Prostate gland (tissue), 2 donors: ENCODE measurements at regions not wholly inside any gene's neighbourhood (a gene's known extent, or its start where the extent isn't known, plus 50 kb on each side); places are given as distances from the start of the nearest gene placed in this dataset.

Source experiments
- DNase-seq: peaks from one replicate; pipeline ENCODE4 v3.0.0-alpha.2; 2019; ENCODE audit warnings: low spot score
- H3K27ac ChIP-seq, 2 donors: fragments of 200-600 bp; sonication (generic); 2 replicates each; pipeline ENCODE4 v1.5.1; 2017 to 2019
- H3K27me3 ChIP-seq: fragments of 200-600 bp; sonication (generic); replicated peaks from 2 replicates; pipeline ENCODE4 v1.5.1; 2019; ENCODE audit not compliant: insufficient read depth
- H3K36me3 ChIP-seq, 2 donors: fragments of 200-600 bp; sonication (generic); 1 replicate in 1 of 2; 2 replicates in 1 of 2; pipeline versions ENCODE4 v1.5.1 to v1.8.1; 2017 to 2019
- H3K4me1 ChIP-seq: fragments of 200-600 bp; sonication (generic); replicated peaks from 2 replicates; pipeline ENCODE4 v1.5.1; 2019
- H3K4me3 ChIP-seq, 2 donors: fragments of 200-600 bp; sonication (generic); 2 replicates each; pipeline ENCODE4 v1.5.1; 2017 to 2019
- H3K9me3 ChIP-seq: fragments of 200-600 bp; sonication (generic); 2 replicates; pipeline ENCODE4 v1.5.1; 2017
- CTCF ChIP-seq, 4 experiments: fragments of 200-600 bp in 2 of 4; fragments of 450-650 bp in 2 of 4; sonication (generic) in 2 of 4; IDR thresholded peaks; 1 replicate in 3 of 4; 2 replicates in 1 of 4; pipeline ENCODE4 v1.5.1; 2016 to 2019; ENCODE audit warnings: antibody characterized with exemption in 4 of 4, mild to moderate bottlenecking in 2 of 4, moderate library complexity in 2 of 4
- POLR2A ChIP-seq: fragments of 450-650 bp; IDR thresholded peaks from one replicate; pipeline ENCODE4 v1.6.1; 2016; ENCODE audit warnings: antibody characterized with exemption, mild to moderate bottlenecking
- POLR2AphosphoS5 ChIP-seq: sonication (generic); formaldehyde crosslinking; IDR thresholded peaks from one replicate; pipeline ENCODE4 v1.6.1; 2017; ENCODE audit warnings: antibody characterized with exemption
- WGBS: methylation state at CpG from one replicate; pipeline ENCODE4 v1.1.5; 2018; 5-methylcytosine and 5-hydroxymethylcytosine counted together
- intact Hi-C: fragments of 100-400 bp; cut with DNase I; formaldehyde crosslinking; loops from one replicate; pipeline ENCODE4 v1.14.2; 2022

DNA sequence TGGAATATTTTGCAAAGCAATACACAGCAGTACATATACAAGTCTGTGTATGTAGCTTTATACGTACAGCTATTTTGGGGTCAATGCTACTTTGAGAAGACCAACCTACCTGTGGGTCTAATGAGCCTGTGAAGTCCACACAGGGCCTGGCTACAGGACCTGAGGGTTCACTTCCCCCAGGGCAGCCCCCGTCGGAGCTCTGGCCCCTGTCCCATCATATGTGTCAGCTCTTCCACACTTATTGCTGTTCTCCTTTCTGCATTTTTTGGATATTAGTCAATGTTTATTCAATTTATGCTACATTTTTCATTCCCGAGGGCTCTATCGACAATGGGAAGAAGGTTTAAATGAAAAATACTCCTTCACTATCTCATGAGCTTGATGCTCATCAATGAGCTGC lies 1473.6 kb downstream of the BRD1 start:
- H3K9me3 ChIP-seq: no peaks in the 10 kb centered on the region
- TF ChIP-seq POLR2A (no peak), POLR2AphosphoS5 (no peak), CTCF (IDR thresholded peaks at IDR 0.05) (no peak)
- intact Hi-C loops: no loop called here

GRCh38 chr22:48353116-48353947 lies 1474.3 kb downstream of the BRD1 start:
- H3K27ac ChIP-seq: no peak overlapping the region
- no peaks in the 10 kb centered on the region for H3K36me3 ChIP-seq
- DNase-seq: no peak
- no peak overlapping the region for H3K4me3 ChIP-seq
- no peaks in the 10 kb centered on the region for H3K4me1 ChIP-seq
- WGBS: 77% methylated on average over 14 of the region's 14 CpGs
- intact Hi-C loops: no loop called here
- H3K27me3 ChIP-seq: no peaks in the 10 kb centered on the region
- no peaks in the 10 kb centered on the region for H3K9me3 ChIP-seq
- no peak for TF ChIP-seq POLR2AphosphoS5

More for the DNA sequence above, 1473.6 kb downstream of the BRD1 start:
- H3K4me3 ChIP-seq: no peak overlapping the region
- H3K27me3 ChIP-seq: no peaks in the 10 kb centered on the region
- 74% methylated on average over 5 of the region's 5 CpGs for WGBS
- H3K27ac ChIP-seq: no peak overlapping the region
- no peak for DNase-seq
- H3K4me1 ChIP-seq: no peaks in the 10 kb centered on the region
- no peaks in the 10 kb centered on the region for H3K36me3 ChIP-seq

DNA sequence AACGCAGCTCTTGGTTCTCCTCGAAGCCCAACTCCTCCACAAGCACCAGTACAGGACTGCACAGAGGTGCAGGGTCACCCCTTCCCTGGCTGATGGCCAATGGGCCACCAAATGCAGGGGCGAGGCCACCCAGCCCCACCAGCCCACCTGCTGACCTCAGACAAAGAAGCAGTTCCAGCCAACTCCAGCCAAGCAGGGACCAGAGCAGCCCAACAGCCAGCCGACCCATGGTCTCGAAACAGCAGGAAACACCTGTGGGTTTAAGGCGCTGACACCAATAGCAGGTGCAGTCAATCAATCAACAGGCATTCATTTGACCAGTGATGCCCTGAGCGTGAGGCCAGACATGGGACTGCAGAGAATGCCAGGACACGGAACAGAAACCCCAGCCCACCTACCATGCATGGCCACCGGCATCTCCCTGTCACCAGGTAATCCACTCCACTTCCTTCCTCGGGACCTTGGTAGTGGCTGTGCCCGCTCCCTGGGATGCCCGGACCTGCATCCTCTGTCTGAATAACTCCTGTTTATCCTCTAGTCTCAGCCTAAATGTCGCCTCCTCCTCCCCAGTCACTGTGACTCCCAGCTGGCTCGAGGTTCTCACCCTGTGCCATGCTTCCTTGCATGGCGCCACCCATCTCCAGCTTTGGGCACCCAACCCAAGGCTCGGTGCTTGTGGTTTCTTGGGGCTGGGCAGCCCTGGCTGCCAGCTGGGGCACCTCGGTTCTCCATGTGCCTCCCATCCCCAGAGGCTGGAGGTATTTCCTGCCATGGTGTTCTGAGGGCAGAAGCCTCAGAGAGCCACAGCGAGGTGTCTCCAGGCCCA lies 1475.4 kb downstream of the BRD1 start:
- no peaks in the 10 kb centered on the region for H3K4me1 ChIP-seq
- 90% methylated on average over 18 of the region's 18 CpGs for WGBS
- no peak overlapping the region for H3K27ac ChIP-seq
- H3K27me3 ChIP-seq: peaks cover under 1% of the 10 kb centered on the region
- H3K36me3 ChIP-seq: no peaks in the 10 kb centered on the region
- no peak for DNase-seq
- intact Hi-C loops: no loop called here
- TF ChIP-seq POLR2AphosphoS5 (no peak), POLR2A (no peak), CTCF (IDR thresholded peaks at IDR 0.05) (no peak)
- H3K4me3 ChIP-seq: no peak overlapping the region
- no peaks in the 10 kb centered on the region for H3K9me3 ChIP-seq

DNA sequence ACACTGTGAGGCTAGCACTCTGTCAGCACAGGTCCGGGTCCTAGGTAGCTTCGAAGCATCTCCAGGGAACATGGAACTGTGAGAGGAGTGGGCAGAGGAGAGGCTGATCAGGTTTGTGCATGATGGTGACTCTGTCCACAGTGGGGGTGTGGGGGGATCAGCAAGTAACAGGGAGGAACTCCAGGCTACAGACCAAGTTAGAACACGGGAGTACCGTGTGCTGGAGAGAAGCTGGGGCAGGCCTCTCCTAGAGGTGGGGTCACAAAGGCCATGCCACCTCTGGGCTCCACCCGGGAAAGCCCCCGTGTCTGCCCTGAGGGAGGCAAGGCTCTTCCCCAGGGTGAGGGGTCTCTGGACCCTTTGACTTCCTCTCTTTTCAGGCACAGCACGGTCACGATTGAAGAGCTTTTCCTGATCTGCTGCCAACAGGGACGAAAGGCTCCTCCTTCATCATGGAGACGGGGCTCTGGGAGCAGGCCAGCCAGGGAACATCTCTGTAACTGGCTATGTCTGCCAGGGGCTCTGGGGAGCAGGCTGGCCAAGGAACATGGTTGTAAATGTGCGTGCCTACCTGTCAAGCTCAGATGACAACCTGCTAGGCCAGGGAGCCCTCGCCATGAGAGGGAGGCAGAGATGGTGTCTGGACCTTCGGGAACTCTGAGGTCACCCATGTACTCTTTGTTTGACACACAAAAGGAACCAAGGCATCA lies 1476.1 kb downstream of the BRD1 start:
- Histone ChIP-seq H3K4me3 (no peak overlapping the region), H3K9me3 (no peaks in the 10 kb centered on the region), H3K27me3 (peaks cover 5% of the 10 kb centered on the region), H3K36me3 (no peaks in the 10 kb centered on the region), H3K27ac (no peak overlapping the region), H3K4me1 (no peaks in the 10 kb centered on the region)
- intact Hi-C loops: no loop called here
- no peak for TF ChIP-seq CTCF (IDR thresholded peaks at IDR 0.05)
- TF ChIP-seq POLR2AphosphoS5: no peak
- no peak for TF ChIP-seq POLR2A
- WGBS: 59% methylated on average over 13 of the region's 13 CpGs
- DNase-seq: no peak

DNA sequence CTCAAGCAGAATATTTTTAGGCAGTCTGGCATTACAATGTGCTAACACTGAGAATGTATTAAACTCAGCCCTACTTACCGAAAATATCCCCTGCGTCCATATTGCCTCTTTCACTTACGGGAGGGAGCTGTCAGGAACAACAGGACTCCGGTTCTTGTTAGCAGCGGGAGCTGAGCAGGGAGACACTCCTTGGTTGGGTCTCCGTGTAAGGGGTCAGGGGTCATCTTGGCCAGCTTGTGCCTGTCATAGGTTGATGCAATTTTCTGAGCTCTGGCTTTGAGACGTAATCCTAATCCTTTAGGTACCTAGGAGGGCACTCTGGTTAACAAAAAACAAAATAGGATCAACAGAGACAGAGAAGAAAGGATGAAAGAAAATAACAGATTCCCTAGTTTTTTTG lies 1477.2 kb downstream of the BRD1 start:
- Histone ChIP-seq H3K27me3 (peaks cover 7% of the 10 kb centered on the region), H3K9me3 (no peaks in the 10 kb centered on the region), H3K27ac (no peak overlapping the region), H3K4me3 (no peak overlapping the region), H3K36me3 (no peaks in the 10 kb centered on the region), H3K4me1 (no peaks in the 10 kb centered on the region)
- no peak for DNase-seq
- intact Hi-C loops: no loop called here
- TF ChIP-seq POLR2AphosphoS5 (no peak), POLR2A (no peak), CTCF (IDR thresholded peaks at IDR 0.05) (no peak)
- 75% methylated on average over 7 of the region's 7 CpGs for WGBS
